NCI-H2227 treated with DMSO at 0.1 percent for 48 hours (cell line): ENCODE measurements at regions not wholly inside any gene's neighbourhood (a gene's known extent, or its start where the extent isn't known, plus 50 kb on each side); places are given as distances from the start of the nearest gene placed in this dataset.

Experiments
- DNase-seq: peaks from one replicate; lab custom pipeline; 2025; lab: John Stamatoyannopoulos, UW

- DNase-seq, result no peak
Observed at GRCh38 chr14:53356361-53357150, 203.4 kb upstream of the DDHD1 start.

- DNase-seq, result peak; percentile 7
Observed at GRCh38 chr14:53355581-53356112, 202.5 kb upstream of the DDHD1 start.

GRCh38 chr14:53354336-53354735 lies 201.2 kb upstream of the DDHD1 start:
- DNase-seq, result no peak

- no peak for DNase-seq
Observed at GRCh38 chr14:53350866-53351265, 197.7 kb upstream of the DDHD1 start.

- DNase-seq, result no peak
Observed at GRCh38 chr14:53350429-53350828, 197.3 kb upstream of the DDHD1 start.

GRCh38 chr14:53346988-53347387 lies 193.9 kb upstream of the DDHD1 start:
- DNase-seq, result no peak

GRCh38 chr14:53341324-53341723 lies 188.2 kb upstream of the DDHD1 start:
- DNase-seq, result no peak

GRCh38 chr14:53338192-53338591 lies 185.1 kb upstream of the DDHD1 start:
- DNase-seq, result no peak

GRCh38 chr14:53336729-53337128 lies 183.6 kb upstream of the DDHD1 start:
- DNase-seq, result no peak

- no peak for DNase-seq
Observed at GRCh38 chr14:53333809-53334208, 180.7 kb upstream of the DDHD1 start.

GRCh38 chr14:53331921-53332320 lies 178.8 kb upstream of the DDHD1 start:
- no peak for DNase-seq

- DNase-seq, result no peak
Observed at GRCh38 chr14:53331247-53331646, 178.1 kb upstream of the DDHD1 start.

GRCh38 chr14:53330441-53330840 lies 177.3 kb upstream of the DDHD1 start:
- no peak for DNase-seq

- DNase-seq, result no peak
Observed at GRCh38 chr14:53328841-53329240, 175.7 kb upstream of the DDHD1 start.

GRCh38 chr14:53327716-53328115 lies 174.6 kb upstream of the DDHD1 start:
- DNase-seq, result no peak

GRCh38 chr14:53325176-53325806 lies 172.2 kb upstream of the DDHD1 start:
- no peak for DNase-seq

GRCh38 chr14:53316504-53316903 lies 163.4 kb upstream of the DDHD1 start:
- no peak for DNase-seq

- DNase-seq, result no peak
Observed at GRCh38 chr14:53310412-53310811, 157.3 kb upstream of the DDHD1 start.

- DNase-seq, result no peak
Observed at GRCh38 chr14:53306911-53307310, 153.8 kb upstream of the DDHD1 start.

GRCh38 chr14:53306267-53306721 lies 153.2 kb upstream of the DDHD1 start:
- peak; percentile 55 for DNase-seq

- DNase-seq, result no peak
Observed at GRCh38 chr14:53304726-53305381, 151.7 kb upstream of the DDHD1 start.

GRCh38 chr14:53295985-53296582 lies 143.0 kb upstream of the DDHD1 start:
- no peak for DNase-seq
